SK-N-SH (cell line): ENCODE measurements at regions not wholly inside any gene's neighbourhood (a gene's known extent, or its start where the extent isn't known, plus 50 kb on each side); places are given as distances from the start of the nearest gene placed in this dataset.

Experiments used
- CTCF ChIP-seq: fragments of 200-600 bp; sonication (generic); IDR thresholded peaks from 2 replicates; pipeline ENCODE4 v1.6.1; 2017; ENCODE audit warnings: antibody characterized with exemption, mild to moderate bottlenecking, moderate library complexity
- RCOR1 ChIP-seq: fragments of 150-350 bp; IDR thresholded peaks from 2 replicates; pipeline ENCODE4 v1.6.1; 2017; ENCODE audit warnings: antibody characterized with exemption, low read length
- REST ChIP-seq: IDR thresholded peaks from 2 replicates; pipeline ENCODE4 v1.6.1; 2012; ENCODE audit warnings: mild to moderate bottlenecking, low read depth, low read length, moderate library complexity
- RFX5 ChIP-seq: IDR thresholded peaks from 2 replicates; pipeline ENCODE4 v1.6.1; 2012; ENCODE audit warnings: mild to moderate bottlenecking, improper control_type of control experiment, low read length
- TEAD4 ChIP-seq: IDR thresholded peaks from 2 replicates; pipeline ENCODE4 v1.4.0; 2012; ENCODE audit warnings: mild to moderate bottlenecking, borderline replicate concordance; ENCODE audit not compliant: insufficient read depth
- YY1 ChIP-seq: IDR thresholded peaks from 2 replicates; pipeline ENCODE4 v1.4.0; 2012; ENCODE audit warnings: low read depth, mild to moderate bottlenecking

GRCh38 chr2:234772733-234773060 lies 179.1 kb upstream of the SH3BP4 start:
- no peak for TF ChIP-seq CTCF
- TF ChIP-seq TEAD4: no peak
- no peak for TF ChIP-seq RFX5
- no peak for TF ChIP-seq YY1
- no peak for TF ChIP-seq RCOR1
- no peak for TF ChIP-seq REST
